ENCODE measurements at regions not wholly inside any gene's neighbourhood (a gene's known extent, or its start where the extent isn't known, plus 50 kb on each side); places are given as distances from the start of the nearest gene placed in this dataset.
A peak's percentile ranks its signal among the peaks of the same experiment; 100 is the strongest.

GRCh38 chr14:71666571-71667145 is 265.6 kb upstream of the RGS6 start:
- H3K9me3 ChIP-seq (ENCODE audit: insufficient read depth, low read length, severe bottlenecking) = no peaks in the 10 kb centered on the region
- H3K4me2 ChIP-seq (ENCODE audit: insufficient read depth, low read length) = no peak overlapping the region
- no peak overlapping the region for H2AFZ ChIP-seq (ENCODE audit: low read depth, low read length)
- no peak overlapping the region for H3K4me3 ChIP-seq (ENCODE audit: low read depth in 1 of 2, low read length in 2 of 2)
- no peaks in the 10 kb centered on the region; the same call in 1 of the 2 replicates for H3K4me1 ChIP-seq (ENCODE audit: insufficient read depth, low read length)
- H4K20me1 ChIP-seq (ENCODE audit: insufficient read depth, low read length) = no peaks in the 10 kb centered on the region
- ATAC-seq (ENCODE audit: insufficient read depth, low read depth) = no peak
- H3K36me3 ChIP-seq (ENCODE audit: insufficient read depth, low read length) = peaks cover 29% of the 10 kb centered on the region
- no peak overlapping the region for H3K27ac ChIP-seq (ENCODE audit: low read length)
- TF ChIP-seq CTCF (IDR thresholded peaks at IDR 0.05; ENCODE audit: borderline replicate concordance, extremely low read depth, low read length, poor library complexity, severe bottlenecking) (no peak), EZH2 (IDR thresholded peaks at IDR 0.05; ENCODE audit: borderline replicate concordance, low read depth, low read length, severe bottlenecking) (no peak)
- H3K27me3 ChIP-seq (ENCODE audit: insufficient read depth, low read length, poor library complexity) = no peaks in the 10 kb centered on the region
- no peak overlapping the region for H3K9ac ChIP-seq (ENCODE audit: low read depth, low read length)
- no peak for DNase-seq
- H3K79me2 ChIP-seq (ENCODE audit: insufficient read depth, low read length) = no peaks in the 10 kb centered on the region

- H3K27me3 ChIP-seq (ENCODE audit: insufficient read depth, low read length, poor library complexity) = no peaks in the 10 kb centered on the region
- H3K27ac ChIP-seq (ENCODE audit: low read length) = no peak overlapping the region
- no peak overlapping the region for H3K9ac ChIP-seq (ENCODE audit: low read depth, low read length)
- H3K36me3 ChIP-seq (ENCODE audit: insufficient read depth, low read length) = peaks cover 31% of the 10 kb centered on the region
- no peaks in the 10 kb centered on the region; the same call in 1 of the 2 replicates for H3K4me1 ChIP-seq (ENCODE audit: insufficient read depth, low read length)
- H4K20me1 ChIP-seq (ENCODE audit: insufficient read depth, low read length) = no peaks in the 10 kb centered on the region
- H3K79me2 ChIP-seq (ENCODE audit: insufficient read depth, low read length) = no peaks in the 10 kb centered on the region
- no peaks in the 10 kb centered on the region for H3K9me3 ChIP-seq (ENCODE audit: insufficient read depth, low read length, severe bottlenecking)
- no peak for TF ChIP-seq EZH2 (IDR thresholded peaks at IDR 0.05; ENCODE audit: borderline replicate concordance, low read depth, low read length, severe bottlenecking)
- no peak for TF ChIP-seq CTCF (IDR thresholded peaks at IDR 0.05; ENCODE audit: borderline replicate concordance, extremely low read depth, low read length, poor library complexity, severe bottlenecking)
- no peak overlapping the region for H3K4me3 ChIP-seq (ENCODE audit: low read depth in 1 of 2, low read length in 2 of 2)
- H3K4me2 ChIP-seq (ENCODE audit: insufficient read depth, low read length) = no peak overlapping the region
- ATAC-seq (ENCODE audit: insufficient read depth, low read depth) (no peak), DNase-seq (no peak)
- H2AFZ ChIP-seq (ENCODE audit: low read depth, low read length) = no peak overlapping the region
Observed at GRCh38 chr14:71668186-71668912, 263.9 kb upstream of the RGS6 start.

GRCh38 chr14:71672596-71672995 is 259.6 kb upstream of the RGS6 start:
- no peak overlapping the region for H3K4me3 ChIP-seq (ENCODE audit: low read depth in 1 of 2, low read length in 2 of 2)
- H3K4me1 ChIP-seq (ENCODE audit: insufficient read depth, low read length) = no peaks in the 10 kb centered on the region
- H3K79me2 ChIP-seq (ENCODE audit: insufficient read depth, low read length) = no peaks in the 10 kb centered on the region
- H3K9me3 ChIP-seq (ENCODE audit: insufficient read depth, low read length, severe bottlenecking) = no peaks in the 10 kb centered on the region
- peaks cover 36% of the 10 kb centered on the region for H3K36me3 ChIP-seq (ENCODE audit: insufficient read depth, low read length)
- no peaks in the 10 kb centered on the region for H3K27me3 ChIP-seq (ENCODE audit: insufficient read depth, low read length, poor library complexity)
- no peak overlapping the region for H3K27ac ChIP-seq (ENCODE audit: low read length)
- TF ChIP-seq CTCF (IDR thresholded peaks at IDR 0.05; ENCODE audit: borderline replicate concordance, extremely low read depth, low read length, poor library complexity, severe bottlenecking) (no peak), EZH2 (IDR thresholded peaks at IDR 0.05; ENCODE audit: borderline replicate concordance, low read depth, low read length, severe bottlenecking) (no peak)
- H3K4me2 ChIP-seq (ENCODE audit: insufficient read depth, low read length) = no peak overlapping the region
- no peak overlapping the region for H2AFZ ChIP-seq (ENCODE audit: low read depth, low read length)
- ATAC-seq (ENCODE audit: insufficient read depth, low read depth) = 0 out of 3 replicates have a peak, but pooled peaks have one; percentile 24
- H3K9ac ChIP-seq (ENCODE audit: low read depth, low read length) = no peak overlapping the region
- H4K20me1 ChIP-seq (ENCODE audit: insufficient read depth, low read length) = no peaks in the 10 kb centered on the region
- DNase-seq = no peak

All from DND-41 (cell line).